ENCODE measurements at regions not wholly inside any gene's neighbourhood (a gene's known extent, or its start where the extent isn't known, plus 50 kb on each side); places are given as distances from the start of the nearest gene placed in this dataset.

- no peak for TF ChIP-seq ZFP3 (CRISPR knock-in tag; IDR thresholded peaks at IDR 0.05)
- TF ChIP-seq PATZ1 (CRISPR knock-in tag; IDR thresholded peaks at IDR 0.05; ENCODE audit: borderline replicate concordance) = no peak
- TF ChIP-seq SNAI2 (CRISPR knock-in tag; IDR thresholded peaks at IDR 0.05) = no peak
- TF ChIP-seq TCF4 (CRISPR knock-in tag; IDR thresholded peaks at IDR 0.05; ENCODE audit: borderline replicate concordance) = no peak
- TF ChIP-seq RARB (CRISPR knock-in tag; IDR thresholded peaks at IDR 0.05) = no peak
- no peak for TF ChIP-seq TOX (CRISPR knock-in tag; IDR thresholded peaks at IDR 0.05; ENCODE audit: borderline replicate concordance)
- TF ChIP-seq ESRRG (CRISPR knock-in tag; IDR thresholded peaks at IDR 0.05) = no peak
- TF ChIP-seq OSR1 (CRISPR knock-in tag; IDR thresholded peaks at IDR 0.05) = no peak
- TF ChIP-seq GLIS3 (CRISPR knock-in tag; IDR thresholded peaks at IDR 0.05) = no peak
- no peak for TF ChIP-seq CSRNP3 (CRISPR knock-in tag; IDR thresholded peaks at IDR 0.05)
- no peak for TF ChIP-seq ZC3H10 (CRISPR knock-in tag; IDR thresholded peaks at IDR 0.05)
Observed at GRCh38 chr6:4338884-4339283, 203.5 kb upstream of the ECI2 start.

Measured in SK-N-SH treated with all-trans-retinoic acid at 6 μM for 48 hours (cell line).